ENCODE measurements at regions not wholly inside any gene's neighbourhood (a gene's known extent, or its start where the extent isn't known, plus 50 kb on each side); places are given as distances from the start of the nearest gene placed in this dataset.

- no peak for ATAC-seq
- H3K4me1 Mint-ChIP-seq, result no peaks in the 10 kb centered on the region
These were observed 163.8 kb downstream of the FAT3 start for GRCh38 chr11:92388380-92388779.

GRCh38 chr11:92390783-92391182 lies 166.2 kb downstream of the FAT3 start:
- peaks cover 11% of the 10 kb centered on the region for H3K27me3 Mint-ChIP-seq
- no peaks in the 10 kb centered on the region for H3K4me1 Mint-ChIP-seq
- no peak for ATAC-seq
- H3K4me3 Mint-ChIP-seq, result no peak overlapping the region
- no peak for DNase-seq
- H3K9me3 Mint-ChIP-seq, result peaks cover 0 to 17% of the 10 kb centered on the region in 2 donors
- no peak overlapping the region for H3K27ac Mint-ChIP-seq

More at GRCh38 chr11:92388380-92388779, 163.8 kb downstream of the FAT3 start:
- DNase-seq, result no peak
- no peak overlapping the region for H3K27ac Mint-ChIP-seq
- H3K4me3 Mint-ChIP-seq, result no peak overlapping the region
- peaks cover 0 to 17% of the 10 kb centered on the region in 2 donors for H3K9me3 Mint-ChIP-seq
- H3K27me3 Mint-ChIP-seq, result peaks cover 11% of the 10 kb centered on the region

GRCh38 chr11:92391364-92391763 lies 166.7 kb downstream of the FAT3 start:
- H3K27ac Mint-ChIP-seq, result no peak overlapping the region
- H3K9me3 Mint-ChIP-seq, result peaks cover 0 to 17% of the 10 kb centered on the region in 2 donors
- H3K4me3 Mint-ChIP-seq, result no peak overlapping the region
- no peaks in the 10 kb centered on the region for H3K4me1 Mint-ChIP-seq
- DNase-seq, result no peak
- peaks cover 11% of the 10 kb centered on the region for H3K27me3 Mint-ChIP-seq
- no peak for ATAC-seq

GRCh38 chr11:92391808-92392207 lies 167.2 kb downstream of the FAT3 start:
- Mint-ChIP-seq H3K27ac (no peak overlapping the region), H3K4me1 (no peaks in the 10 kb centered on the region), H3K27me3 (peaks cover 11% of the 10 kb centered on the region), H3K9me3 (peaks cover 0 to 17% of the 10 kb centered on the region in 2 donors), H3K4me3 (no peak overlapping the region)
- DNase-seq (no peak), ATAC-seq (no peak)

- no peak for DNase-seq
- peaks cover 4 to 17% of the 10 kb centered on the region in 2 donors for H3K9me3 Mint-ChIP-seq
- no peaks in the 10 kb centered on the region for H3K4me1 Mint-ChIP-seq
- peaks cover 11% of the 10 kb centered on the region for H3K27me3 Mint-ChIP-seq
- H3K4me3 Mint-ChIP-seq, result no peak overlapping the region
- no peak for ATAC-seq
- no peak overlapping the region for H3K27ac Mint-ChIP-seq
These were observed 168.6 kb downstream of the FAT3 start for GRCh38 chr11:92393218-92393617.

- Mint-ChIP-seq H3K27ac (no peak overlapping the region), H3K27me3 (no peaks in the 10 kb centered on the region), H3K9me3 (peaks cover 4 to 7% of the 10 kb centered on the region in 2 donors), H3K4me3 (no peak overlapping the region), H3K4me1 (no peaks in the 10 kb centered on the region)
- DNase-seq (no peak), ATAC-seq (no peak)
These were observed 171.5 kb downstream of the FAT3 start for GRCh38 chr11:92396133-92396532.

GRCh38 chr11:92397221-92397755 lies 172.7 kb downstream of the FAT3 start:
- H3K4me3 Mint-ChIP-seq, result no peak overlapping the region
- no peak overlapping the region for H3K27ac Mint-ChIP-seq
- no peaks in the 10 kb centered on the region for H3K4me1 Mint-ChIP-seq

GRCh38 chr11:92399705-92400104 lies 175.1 kb downstream of the FAT3 start:
- peaks cover 0 to 8% of the 10 kb centered on the region in 2 donors for H3K9me3 Mint-ChIP-seq
- no peak overlapping the region for H3K27ac Mint-ChIP-seq
- H3K27me3 Mint-ChIP-seq, result no peaks in the 10 kb centered on the region
- ATAC-seq (no peak), DNase-seq (no peak)
- H3K4me3 Mint-ChIP-seq, result no peak overlapping the region
- H3K4me1 Mint-ChIP-seq, result no peaks in the 10 kb centered on the region

More at GRCh38 chr11:92397221-92397755, 172.7 kb downstream of the FAT3 start:
- Mint-ChIP-seq H3K27me3 (no peaks in the 10 kb centered on the region), H3K9me3 (peaks cover 4 to 5% of the 10 kb centered on the region in 2 donors)
- DNase-seq (no peak), ATAC-seq (no peak)

GRCh38 chr11:92401520-92401919 lies 176.9 kb downstream of the FAT3 start:
- Mint-ChIP-seq H3K9me3 (peaks cover 0 to 12% of the 10 kb centered on the region in 2 donors), H3K27me3 (no peaks in the 10 kb centered on the region), H3K4me1 (no peaks in the 10 kb centered on the region), H3K4me3 (no peak overlapping the region), H3K27ac (no peak overlapping the region)
- ATAC-seq (no peak), DNase-seq (no peak)

GRCh38 chr11:92406472-92406871 lies 181.9 kb downstream of the FAT3 start:
- H3K27ac Mint-ChIP-seq, result no peak overlapping the region

GRCh38 chr11:92409355-92409754 lies 184.7 kb downstream of the FAT3 start:
- Mint-ChIP-seq H3K4me1 (no peaks in the 10 kb centered on the region), H3K27me3 (no peaks in the 10 kb centered on the region), H3K27ac (no peak overlapping the region), H3K9me3 (peaks cover 0 to 4% of the 10 kb centered on the region in 2 donors), H3K4me3 (no peak overlapping the region)
- no peak for ATAC-seq
- no peak for DNase-seq

More at GRCh38 chr11:92406472-92406871, 181.9 kb downstream of the FAT3 start:
- peaks cover 0 to 8% of the 10 kb centered on the region in 2 donors for H3K9me3 Mint-ChIP-seq
- no peak for ATAC-seq
- no peak for DNase-seq
- H3K4me3 Mint-ChIP-seq, result no peak overlapping the region
- H3K27me3 Mint-ChIP-seq, result no peaks in the 10 kb centered on the region
- H3K4me1 Mint-ChIP-seq, result no peaks in the 10 kb centered on the region

GRCh38 chr11:92409956-92410355 lies 185.3 kb downstream of the FAT3 start:
- no peak overlapping the region for H3K27ac Mint-ChIP-seq
- no peaks in the 10 kb centered on the region for H3K4me1 Mint-ChIP-seq
- ATAC-seq (no peak), DNase-seq (no peak)
- no peak overlapping the region for H3K4me3 Mint-ChIP-seq
- H3K9me3 Mint-ChIP-seq, result peaks cover 0 to 3% of the 10 kb centered on the region in 2 donors
- no peaks in the 10 kb centered on the region for H3K27me3 Mint-ChIP-seq

GRCh38 chr11:92410526-92410925 lies 185.9 kb downstream of the FAT3 start:
- Mint-ChIP-seq H3K4me1 (no peaks in the 10 kb centered on the region), H3K4me3 (no peak overlapping the region), H3K9me3 (no peaks in the 10 kb centered on the region), H3K27me3 (no peaks in the 10 kb centered on the region), H3K27ac (no peak overlapping the region)
- ATAC-seq (no peak), DNase-seq (no peak)

GRCh38 chr11:92411431-92411830 lies 186.8 kb downstream of the FAT3 start:
- Mint-ChIP-seq H3K9me3 (no peaks in the 10 kb centered on the region), H3K4me3 (no peak overlapping the region), H3K4me1 (no peaks in the 10 kb centered on the region), H3K27me3 (no peaks in the 10 kb centered on the region), H3K27ac (no peak overlapping the region)
- ATAC-seq (no peak), DNase-seq (no peak)

GRCh38 chr11:92413757-92414513 lies 189.3 kb downstream of the FAT3 start:
- DNase-seq, result no peak
- no peak overlapping the region for H3K4me3 Mint-ChIP-seq
- no peaks in the 10 kb centered on the region for H3K27me3 Mint-ChIP-seq
- H3K4me1 Mint-ChIP-seq, result no peaks in the 10 kb centered on the region
- ATAC-seq, result no peak
- H3K9me3 Mint-ChIP-seq, result no peaks in the 10 kb centered on the region
- no peak overlapping the region for H3K27ac Mint-ChIP-seq

GRCh38 chr11:92416971-92417725 lies 192.5 kb downstream of the FAT3 start:
- Mint-ChIP-seq H3K9me3 (no peaks in the 10 kb centered on the region), H3K27me3 (no peaks in the 10 kb centered on the region), H3K4me3 (no peak overlapping the region), H3K27ac (no peak overlapping the region), H3K4me1 (no peaks in the 10 kb centered on the region)
- DNase-seq, result no peak
- no peak for ATAC-seq
